H9 (cell line): ENCODE measurements at regions not wholly inside any gene's neighbourhood (a gene's known extent, or its start where the extent isn't known, plus 50 kb on each side); places are given as distances from the start of the nearest gene placed in this dataset.

Experiments
- DNase-seq: peaks from one replicate; pipeline ENCODE4 v3.0.0-alpha.2; 2017
- H2AFZ ChIP-seq: one replicate; pipeline ENCODE4 v1.6.1; 2013; ENCODE audit warnings: mild to moderate bottlenecking, low read length, control low read depth, moderate library complexity
- H2AK5ac ChIP-seq: 2 replicates; pipeline ENCODE4 v1.6.1; 2013; ENCODE audit warnings: low read length, control low read depth, mixed read lengths; ENCODE audit not compliant: insufficient read length
- H2BK120ac ChIP-seq: one replicate; pipeline ENCODE4 v1.6.1; 2013; ENCODE audit warnings: low read depth, mild to moderate bottlenecking, low read length, control low read depth, inconsistent platforms; ENCODE audit not compliant: poor library complexity, severe bottlenecking
- H2BK12ac ChIP-seq: 2 replicates; pipeline ENCODE4 v1.6.1; 2013; ENCODE audit warnings: low read length, control low read depth, mixed read lengths, low read depth; ENCODE audit not compliant: insufficient read length
- H2BK15ac ChIP-seq: 2 replicates; pipeline ENCODE4 v1.6.1; 2013; ENCODE audit warnings: low read depth, low read length, control low read depth
- H2BK20ac ChIP-seq: one replicate; pipeline ENCODE4 v1.6.1; 2013; ENCODE audit warnings: low read depth, mild to moderate bottlenecking, low read length, control low read depth, inconsistent platforms; ENCODE audit not compliant: poor library complexity, severe bottlenecking
- H2BK5ac ChIP-seq: 2 replicates; pipeline ENCODE4 v1.6.1; 2013; ENCODE audit warnings: low read length, control low read depth, mixed read lengths; ENCODE audit not compliant: insufficient read length
- H3K14ac ChIP-seq: 2 replicates; pipeline ENCODE4 v1.6.1; 2013; ENCODE audit warnings: low read length, control low read depth; ENCODE audit not compliant: insufficient read depth
- H3K18ac ChIP-seq: 2 replicates; pipeline ENCODE4 v1.6.1; 2013; ENCODE audit warnings: low read depth, mild to moderate bottlenecking, mixed read lengths, low read length, control low read depth; ENCODE audit not compliant: insufficient read length
- H3K23ac ChIP-seq: 2 replicates; pipeline ENCODE4 v1.6.1; 2013; ENCODE audit warnings: low read length, control low read depth, mixed read lengths, low read depth; ENCODE audit not compliant: insufficient read length
- H3K23me2 ChIP-seq: 2 replicates; pipeline ENCODE4 v1.6.1; 2013; ENCODE audit warnings: low read depth, mild to moderate bottlenecking, mixed read lengths, low read length, control low read depth; ENCODE audit not compliant: insufficient read length, poor library complexity, severe bottlenecking
- H3K27ac ChIP-seq: 2 replicates; pipeline ENCODE4 v1.5.1; 2013; ENCODE audit warnings: low read length, control low read depth, mixed read lengths, low read depth; ENCODE audit not compliant: insufficient read length
- H3K27me3 ChIP-seq: 2 replicates; pipeline ENCODE4 v1.6.1; 2013; ENCODE audit warnings: low read length, control low read depth, inconsistent platforms; ENCODE audit not compliant: insufficient read depth
- H3K4ac ChIP-seq: 2 replicates; pipeline ENCODE4 v1.6.1; 2013; ENCODE audit warnings: low read depth, mild to moderate bottlenecking, control low read depth, inconsistent platforms, low read length, moderate library complexity
- H3K4me1 ChIP-seq: 2 replicates; pipeline ENCODE4 v1.6.1; 2013; ENCODE audit warnings: low read length, control low read depth, inconsistent platforms; ENCODE audit not compliant: insufficient read depth
- H3K4me2 ChIP-seq: 2 replicates; pipeline ENCODE4 v1.6.1; 2013; ENCODE audit warnings: low read length, control low read depth, mixed read lengths; ENCODE audit not compliant: insufficient read length, insufficient read depth
- H3K56ac ChIP-seq: 2 replicates; pipeline ENCODE4 v1.6.1; 2013; ENCODE audit warnings: low read depth, mild to moderate bottlenecking, mixed read lengths, low read length, control low read depth; ENCODE audit not compliant: insufficient read length
- H3K79me1 ChIP-seq: 2 replicates; pipeline ENCODE4 v1.6.1; 2013; ENCODE audit warnings: low read depth, mild to moderate bottlenecking, moderate library complexity, low read length, control low read depth, inconsistent platforms; ENCODE audit not compliant: insufficient read depth, poor library complexity, severe bottlenecking
- H3K79me2 ChIP-seq: 2 replicates; pipeline ENCODE4 v1.6.1; 2013; ENCODE audit warnings: low read length, control low read depth, inconsistent platforms; ENCODE audit not compliant: insufficient read depth
- H3K9ac ChIP-seq: 2 replicates; pipeline ENCODE4 v1.6.1; 2013; ENCODE audit warnings: low read length, control low read depth, mixed read lengths; ENCODE audit not compliant: insufficient read length; ENCODE audit errors: extremely low read depth
- H3K9me3 ChIP-seq: one replicate; pipeline ENCODE4 v1.6.1; 2013; ENCODE audit warnings: low read depth, low read length, inconsistent platforms; ENCODE audit not compliant: control insufficient read depth
- H3T11ph ChIP-seq: one replicate; pipeline ENCODE4 v1.6.1; 2013; ENCODE audit warnings: mild to moderate bottlenecking, low read length, control low read depth, inconsistent platforms
- H4K20me1 ChIP-seq: one replicate; pipeline ENCODE4 v1.6.1; 2013; ENCODE audit not compliant: control insufficient read depth, insufficient read length, insufficient read depth
- H4K5ac ChIP-seq: 2 replicates; pipeline ENCODE4 v1.6.1; 2013; ENCODE audit warnings: low read depth, mild to moderate bottlenecking, mixed read lengths, low read length, control low read depth; ENCODE audit not compliant: insufficient read length
- H4K8ac ChIP-seq: replicated peaks from 2 replicates; pipeline ENCODE4 v1.6.1; 2013; ENCODE audit warnings: low read length, control low read depth, mixed read lengths, low read depth; ENCODE audit not compliant: insufficient read length
- H4K91ac ChIP-seq: 2 replicates; pipeline ENCODE4 v1.6.1; 2013; ENCODE audit warnings: low read depth, mild to moderate bottlenecking, moderate library complexity, mixed read lengths, low read length, control low read depth; ENCODE audit not compliant: insufficient read length
- H3K27ac Mint-ChIP-seq, 3 experiments: 2 replicates in 2 of 3; 3 replicates in 1 of 3; pipeline ENCODE4 v1.8.0; 2020 to 2021; ENCODE audit warnings: mixed read lengths in 3 of 3, mild to moderate bottlenecking in 1 of 3, moderate library complexity in 1 of 3
- H3K27me3 Mint-ChIP-seq: 2 replicates; pipeline ENCODE4 v1.8.0; 2021; ENCODE audit warnings: low read depth, mild to moderate bottlenecking, moderate library complexity, mixed read lengths
- H3K36me3 Mint-ChIP-seq, 3 experiments: 2 replicates in 2 of 3; 3 replicates in 1 of 3; pipeline ENCODE4 v1.8.0; 2020 to 2021; ENCODE audit warnings: low read depth in 3 of 3, mixed read lengths in 3 of 3; ENCODE audit not compliant: insufficient read depth in 1 of 3
- H3K4me1 Mint-ChIP-seq, 2 experiments: 2 replicates each; pipeline ENCODE4 v1.8.0; 2020; ENCODE audit warnings: mixed read lengths in 2 of 2
- H3K4me3 Mint-ChIP-seq, 2 experiments: 2 replicates in 1 of 2; 3 replicates in 1 of 2; pipeline ENCODE4 v1.8.0; 2020 to 2021; ENCODE audit warnings: mild to moderate bottlenecking in 2 of 2, mixed read lengths in 2 of 2, moderate library complexity in 1 of 2
- H3K9me3 Mint-ChIP-seq, 2 experiments: 2 replicates in 1 of 2; 3 replicates in 1 of 2; pipeline ENCODE4 v1.8.0; 2020; ENCODE audit warnings: mild to moderate bottlenecking in 2 of 2, mixed read lengths in 2 of 2, moderate library complexity in 1 of 2
- TF ChIP-seq, protein P1 (sequence below): fragments of 200-600 bp; sonication (generic); conservative IDR thresholded peaks from 3 replicates; pipeline ENCODE4 v1.8.0; 2021; ENCODE audit warnings: antibody characterized with exemption, mild to moderate bottlenecking

DNA sequence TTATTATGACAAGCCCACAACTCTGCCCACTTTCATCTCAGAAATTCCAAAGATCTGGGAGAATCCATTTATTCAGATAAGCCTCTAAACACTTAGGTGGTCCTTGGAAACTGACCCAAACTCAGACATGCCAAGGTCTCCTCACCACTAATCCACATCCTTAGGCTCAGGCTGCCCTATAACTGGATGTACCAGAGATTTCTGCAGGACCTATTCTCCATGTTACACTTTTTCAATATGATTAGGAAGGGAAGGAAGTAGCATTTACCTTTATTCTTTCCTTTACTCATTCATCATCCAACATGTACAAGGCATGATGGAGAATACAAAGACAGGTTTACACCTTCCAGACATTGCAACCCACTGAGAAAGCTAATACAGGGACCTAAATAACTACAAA, 145.9 kb upstream of the BMP4 start:
- H4K5ac ChIP-seq: no peak overlapping the region
- no peak overlapping the region for H3T11ph ChIP-seq
- H3K79me1 ChIP-seq: no peaks in the 10 kb centered on the region
- H3K9ac ChIP-seq: no peak overlapping the region
- no peak for DNase-seq
- no peak overlapping the region for H2BK20ac ChIP-seq
- H3K23me2 ChIP-seq: no peaks in the 10 kb centered on the region
- H3K79me2 ChIP-seq: no peaks in the 10 kb centered on the region
- Mint-ChIP-seq H3K4me1 (peaks cover 23 to 24% of the 10 kb centered on the region in 2 experiments), H3K36me3 (no peaks in the 10 kb centered on the region; a peak in 1 of 7 replicates), H3K4me3 (no peak overlapping the region), H3K9me3 (no peaks in the 10 kb centered on the region), H3K27me3 (no peaks in the 10 kb centered on the region), H3K27ac (no peak overlapping the region)
- no peak overlapping the region for H2BK120ac ChIP-seq
- no peak overlapping the region for H3K18ac ChIP-seq
- no peak overlapping the region for H3K56ac ChIP-seq
- no peak overlapping the region for H3K27ac ChIP-seq
- H2AK5ac ChIP-seq: no peak overlapping the region
- H2BK12ac ChIP-seq: no peak overlapping the region
- no peak overlapping the region for H2BK15ac ChIP-seq
- TF ChIP-seq, protein P1, sequence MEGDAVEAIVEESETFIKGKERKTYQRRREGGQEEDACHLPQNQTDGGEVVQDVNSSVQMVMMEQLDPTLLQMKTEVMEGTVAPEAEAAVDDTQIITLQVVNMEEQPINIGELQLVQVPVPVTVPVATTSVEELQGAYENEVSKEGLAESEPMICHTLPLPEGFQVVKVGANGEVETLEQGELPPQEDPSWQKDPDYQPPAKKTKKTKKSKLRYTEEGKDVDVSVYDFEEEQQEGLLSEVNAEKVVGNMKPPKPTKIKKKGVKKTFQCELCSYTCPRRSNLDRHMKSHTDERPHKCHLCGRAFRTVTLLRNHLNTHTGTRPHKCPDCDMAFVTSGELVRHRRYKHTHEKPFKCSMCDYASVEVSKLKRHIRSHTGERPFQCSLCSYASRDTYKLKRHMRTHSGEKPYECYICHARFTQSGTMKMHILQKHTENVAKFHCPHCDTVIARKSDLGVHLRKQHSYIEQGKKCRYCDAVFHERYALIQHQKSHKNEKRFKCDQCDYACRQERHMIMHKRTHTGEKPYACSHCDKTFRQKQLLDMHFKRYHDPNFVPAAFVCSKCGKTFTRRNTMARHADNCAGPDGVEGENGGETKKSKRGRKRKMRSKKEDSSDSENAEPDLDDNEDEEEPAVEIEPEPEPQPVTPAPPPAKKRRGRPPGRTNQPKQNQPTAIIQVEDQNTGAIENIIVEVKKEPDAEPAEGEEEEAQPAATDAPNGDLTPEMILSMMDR: no peak
- H4K20me1 ChIP-seq: no peaks in the 10 kb centered on the region
- H3K9me3 ChIP-seq: no peaks in the 10 kb centered on the region
- H2AFZ ChIP-seq: no peak overlapping the region
- H3K14ac ChIP-seq: no peak overlapping the region
- H3K4me2 ChIP-seq: no peak overlapping the region
- no peak overlapping the region for H3K23ac ChIP-seq
- no peak overlapping the region for H4K8ac ChIP-seq
- H3K4ac ChIP-seq: no peak overlapping the region
- no peaks in the 10 kb centered on the region for H3K27me3 ChIP-seq
- no peak overlapping the region for H4K91ac ChIP-seq
- H3K4me1 ChIP-seq: no peaks in the 10 kb centered on the region; the same call in 1 of the 2 replicates
- no peak overlapping the region for H2BK5ac ChIP-seq
